ENCODE measurements at regions not wholly inside any gene's neighbourhood (a gene's known extent, or its start where the extent isn't known, plus 50 kb on each side); places are given as distances from the start of the nearest gene placed in this dataset.

DNA sequence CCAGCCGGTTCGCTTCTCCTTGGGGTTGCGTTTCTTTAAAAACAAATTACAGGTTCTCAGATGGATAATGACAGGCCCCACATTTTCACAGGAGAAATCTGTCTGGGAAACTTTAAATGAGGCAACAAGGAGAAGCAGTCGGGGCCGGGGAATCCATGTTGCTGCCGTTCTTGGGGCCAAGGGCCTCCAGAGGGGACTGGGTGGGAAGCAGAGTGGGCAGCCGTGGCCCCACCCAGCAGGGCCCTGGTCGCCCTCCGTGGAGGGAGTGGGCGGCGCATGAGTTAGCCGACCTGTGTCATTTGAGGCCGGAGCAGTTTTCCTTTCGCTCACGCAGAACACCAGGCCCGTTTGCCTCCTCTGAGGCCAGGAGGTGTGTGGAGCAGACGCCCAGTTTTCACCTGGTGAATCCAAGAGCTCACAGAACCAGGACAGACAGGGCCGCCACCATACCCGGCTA lies 207.7 kb upstream of the CIBAR2 start:
- TF ChIP-seq ZNF274 (IDR thresholded peaks at IDR 0.05; ENCODE audit: low read depth, low read length), result no peak
- H3K4me3 ChIP-seq (ENCODE audit: low read length), result no peak overlapping the region

DNA sequence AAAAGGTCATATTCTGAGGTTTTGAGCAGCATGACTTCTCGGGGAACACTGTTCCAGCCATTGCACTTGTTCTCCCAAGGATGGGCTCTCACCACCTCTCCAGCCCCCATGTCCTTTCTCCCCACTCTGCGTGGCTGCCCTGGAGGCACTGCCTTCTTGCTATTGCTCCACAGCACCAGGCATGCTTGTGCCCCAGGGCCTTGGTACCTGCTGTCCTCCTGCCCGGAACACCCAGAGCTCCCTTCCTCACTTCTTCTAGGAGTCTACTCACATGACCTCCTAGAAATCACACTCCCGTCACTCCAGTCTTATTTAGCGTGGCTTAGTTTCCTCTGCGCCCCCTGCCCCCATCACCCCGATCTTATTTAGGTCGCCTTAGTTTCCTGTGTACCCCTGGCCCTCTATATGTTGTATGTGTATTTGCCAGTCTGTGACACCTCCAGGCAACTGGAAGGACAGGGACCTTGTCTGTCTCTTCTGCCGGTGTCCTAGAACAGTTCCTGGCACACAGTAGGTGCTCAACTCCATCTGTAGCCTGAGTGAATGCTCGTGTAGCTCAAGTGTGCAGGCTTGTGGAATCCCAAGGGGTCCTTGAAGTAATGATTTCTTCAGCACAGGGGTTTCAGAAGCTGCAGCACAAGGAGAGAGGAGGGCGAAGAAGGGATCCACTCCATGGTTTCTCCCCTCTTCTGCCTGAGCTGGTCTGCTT lies 208.6 kb upstream of the CIBAR2 start:
- no peak for TF ChIP-seq ZNF274 (IDR thresholded peaks at IDR 0.05; ENCODE audit: low read depth, low read length)
- no peak overlapping the region for H3K4me3 ChIP-seq (ENCODE audit: low read length)

DNA sequence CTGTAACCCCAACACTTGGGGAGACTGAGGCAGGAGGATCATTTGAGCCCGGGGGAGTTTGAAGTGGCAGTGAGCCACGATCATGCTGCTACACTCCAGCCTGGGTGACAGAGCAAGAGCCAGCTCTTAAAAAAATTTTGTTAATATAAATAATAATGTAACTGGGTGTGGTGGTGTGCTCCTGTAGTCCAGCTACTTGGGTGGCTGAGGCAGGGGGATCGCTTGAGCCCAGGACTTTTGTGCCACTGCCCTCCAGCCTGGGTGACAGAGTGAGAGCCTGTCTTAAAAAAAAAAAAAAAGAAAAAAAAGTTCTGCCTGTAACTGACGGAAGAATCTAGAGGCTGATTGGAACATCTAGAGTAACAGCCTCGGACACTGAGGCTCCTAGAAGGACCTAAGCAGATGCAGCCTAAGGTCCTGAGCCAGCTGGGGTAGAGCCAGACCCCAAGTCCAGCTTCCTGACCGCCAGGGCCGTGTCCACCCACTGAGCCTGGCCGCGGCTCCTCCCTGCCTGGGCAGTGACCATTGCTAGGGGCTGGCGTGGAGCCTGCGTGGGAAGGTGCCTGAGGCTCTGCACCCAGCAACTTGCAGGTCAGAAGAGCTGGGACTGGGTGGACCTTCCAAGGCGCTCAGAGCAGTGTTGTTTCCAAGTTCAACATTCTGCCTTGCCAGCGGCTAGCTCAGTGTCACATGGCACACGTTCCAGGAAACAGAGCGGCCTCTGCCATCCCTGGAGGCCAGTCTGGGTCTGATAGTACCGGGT lies 209.4 kb upstream of the CIBAR2 start:
- TF ChIP-seq ZNF274 (IDR thresholded peaks at IDR 0.05; ENCODE audit: low read depth, low read length), result no peak
- no peak overlapping the region for H3K4me3 ChIP-seq (ENCODE audit: low read length)

DNA sequence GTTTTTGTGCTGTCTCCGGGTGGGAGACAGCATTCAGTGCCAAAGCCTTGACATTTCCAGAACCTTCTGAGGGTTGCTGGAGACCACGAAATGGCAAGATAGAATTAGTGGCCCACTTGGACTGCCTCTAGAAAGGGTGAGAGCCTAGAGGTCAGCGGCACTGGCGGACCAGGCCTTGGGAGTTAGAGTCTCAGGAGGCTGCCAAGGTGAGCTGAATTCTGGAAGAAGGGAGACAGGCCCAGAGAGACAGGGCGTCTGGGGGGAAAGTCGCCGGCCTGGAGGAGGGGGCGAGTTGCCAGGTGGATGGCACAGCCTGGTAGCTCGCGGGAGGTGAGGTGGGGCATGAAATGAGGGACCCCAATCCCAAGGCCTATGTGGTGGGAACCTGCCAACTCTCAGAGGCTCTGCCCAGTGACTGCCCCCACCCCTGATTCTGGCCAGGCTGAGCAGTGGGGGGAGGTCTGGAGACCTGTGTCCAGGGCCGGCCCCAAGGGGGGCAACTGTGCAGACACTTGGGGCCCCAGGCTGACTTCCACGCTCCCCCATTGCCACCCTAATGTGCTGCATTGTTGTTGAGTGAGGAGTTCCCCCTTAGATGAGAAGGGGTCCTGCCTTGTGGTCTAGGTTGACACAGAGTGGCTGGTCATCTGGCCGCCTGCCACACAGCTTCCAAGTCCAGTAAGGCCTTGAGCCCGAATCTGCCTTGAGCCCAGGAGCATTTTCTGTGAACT lies 211.1 kb upstream of the CIBAR2 start:
- TF ChIP-seq ZNF274 (IDR thresholded peaks at IDR 0.05; ENCODE audit: low read depth, low read length), result no peak
- H3K4me3 ChIP-seq (ENCODE audit: low read length), result no peak overlapping the region

DNA sequence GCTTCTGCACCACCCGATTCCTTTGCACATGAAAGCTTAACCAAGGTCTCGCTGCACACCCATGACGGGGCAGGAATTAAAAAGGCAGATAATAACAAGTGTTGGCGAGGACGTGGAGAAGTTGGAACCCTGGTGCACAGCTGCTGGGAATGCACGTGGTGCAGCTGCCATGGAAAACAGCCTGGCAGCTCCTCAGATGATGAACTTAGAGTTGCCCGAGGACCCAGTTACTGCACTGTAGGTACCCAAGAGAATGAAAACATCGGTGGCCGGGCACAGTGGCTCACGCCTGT lies 211.6 kb upstream of the CIBAR2 start:
- TF ChIP-seq ZNF274 (IDR thresholded peaks at IDR 0.05; ENCODE audit: low read depth, low read length), result no peak

GRCh38 chr16:85324488-85324887 lies 212.2 kb upstream of the CIBAR2 start:
- TF ChIP-seq ZNF274 (IDR thresholded peaks at IDR 0.05; ENCODE audit: low read depth, low read length), result no peak
- H3K4me3 ChIP-seq (ENCODE audit: low read length), result no peak overlapping the region

More for the DNA sequence above, 211.6 kb upstream of the CIBAR2 start:
- H3K4me3 ChIP-seq (ENCODE audit: low read length), result no peak overlapping the region

GRCh38 chr16:85326113-85326793 lies 214.0 kb upstream of the CIBAR2 start:
- TF ChIP-seq ZNF274 (IDR thresholded peaks at IDR 0.05; ENCODE audit: low read depth, low read length), result no peak
- H3K4me3 ChIP-seq (ENCODE audit: low read length), result no peak overlapping the region

- no peak for TF ChIP-seq ZNF274 (IDR thresholded peaks at IDR 0.05; ENCODE audit: low read depth, low read length)
- no peak overlapping the region for H3K4me3 ChIP-seq (ENCODE audit: low read length)
These were observed 214.5 kb upstream of the CIBAR2 start for GRCh38 chr16:85326794-85327181.

DNA sequence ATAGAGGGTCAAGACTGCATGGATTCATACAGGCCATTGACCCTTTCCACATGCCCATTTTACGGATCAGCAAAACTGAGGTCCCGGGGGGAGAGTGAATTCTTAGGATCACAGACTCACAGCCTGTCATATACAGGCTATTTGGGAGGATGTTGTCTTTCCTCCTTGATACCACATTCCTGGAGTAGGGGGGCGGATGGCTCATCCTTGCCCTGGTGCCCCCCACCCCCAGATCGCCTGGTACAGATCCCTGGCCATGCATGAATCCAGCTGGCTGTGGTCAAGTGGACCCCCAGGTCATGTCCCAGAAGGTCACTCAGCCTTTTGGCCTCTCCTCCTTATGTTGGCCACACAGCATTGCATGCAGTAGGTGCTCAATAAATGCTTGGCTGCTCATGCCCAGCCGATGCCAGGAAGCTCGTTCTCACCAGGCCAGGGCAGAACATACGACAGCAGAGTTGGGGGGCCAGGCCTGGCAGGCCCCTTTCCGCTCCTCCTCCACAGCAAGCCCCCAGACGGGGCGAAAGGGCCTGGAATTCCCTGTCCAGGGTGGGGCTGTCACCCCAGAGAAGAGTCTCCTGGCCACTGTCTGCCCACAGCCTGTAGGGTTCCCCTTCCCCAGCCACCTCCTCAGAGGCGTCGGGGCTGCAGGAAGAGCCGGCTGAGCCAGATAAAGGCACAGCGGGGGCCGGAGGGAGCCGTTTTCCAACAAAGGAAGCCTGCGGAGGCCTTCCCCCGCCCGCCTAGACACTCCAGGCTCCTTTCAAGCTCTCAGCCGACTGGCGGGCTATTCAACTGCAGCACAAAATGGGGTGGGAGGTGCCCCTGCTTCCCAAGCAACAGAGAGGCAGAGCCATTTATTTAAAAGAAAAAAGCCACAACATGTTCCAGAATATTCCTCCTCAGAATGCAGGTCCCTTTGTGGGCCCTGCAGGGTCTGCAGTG lies 215.7 kb upstream of the CIBAR2 start:
- H3K4me3 ChIP-seq (ENCODE audit: low read length), result no peak overlapping the region

GRCh38 chr16:85328676-85329058 lies 216.4 kb upstream of the CIBAR2 start:
- no peak for TF ChIP-seq ZNF274 (IDR thresholded peaks at IDR 0.05; ENCODE audit: low read depth, low read length)
- no peak overlapping the region for H3K4me3 ChIP-seq (ENCODE audit: low read length)

More for the DNA sequence above, 215.7 kb upstream of the CIBAR2 start:
- no peak for TF ChIP-seq ZNF274 (IDR thresholded peaks at IDR 0.05; ENCODE audit: low read depth, low read length)

DNA sequence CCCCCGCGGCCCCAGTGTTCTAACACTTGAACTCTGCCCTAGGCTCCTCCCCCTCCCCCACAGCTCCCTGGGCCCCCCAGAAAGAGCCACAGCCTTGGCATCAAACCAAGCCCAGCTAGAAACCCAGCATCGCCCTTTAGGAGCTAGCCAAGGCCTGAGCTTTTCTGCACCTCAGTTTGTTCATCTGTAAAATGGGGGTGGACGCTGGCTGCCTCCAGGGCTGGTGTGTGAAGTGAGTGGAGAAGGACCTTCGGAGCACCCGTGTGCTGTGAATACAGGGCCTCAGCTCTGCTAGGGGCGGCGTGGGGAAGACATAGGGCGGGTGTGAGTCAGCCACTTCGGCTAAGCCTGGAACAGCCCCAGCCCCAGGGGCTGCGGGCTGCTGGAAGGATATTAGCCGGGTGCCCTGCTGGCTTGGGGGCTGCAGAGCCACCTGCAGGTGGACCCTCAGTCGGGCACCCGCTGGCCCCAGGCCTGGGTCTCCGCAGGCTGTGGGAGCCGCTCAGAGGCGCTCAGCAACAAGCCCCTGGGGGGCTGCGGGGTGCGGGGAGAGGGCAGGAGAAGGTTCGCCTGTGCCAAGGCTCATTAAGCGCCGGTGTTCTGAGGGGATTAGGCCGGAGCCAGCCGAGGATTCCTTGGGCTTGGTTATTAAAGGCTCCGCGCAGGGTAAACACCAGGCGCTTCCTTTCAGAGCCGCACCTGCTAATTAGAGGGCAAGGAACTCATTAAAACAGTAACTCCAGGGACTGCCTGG lies 217.0 kb upstream of the CIBAR2 start:
- TF ChIP-seq ZNF274 (IDR thresholded peaks at IDR 0.05; ENCODE audit: low read depth, low read length), result no peak
- H3K4me3 ChIP-seq (ENCODE audit: low read length), result no peak overlapping the region

- H3K4me3 ChIP-seq (ENCODE audit: low read length), result no peak overlapping the region
These were observed 217.9 kb upstream of the CIBAR2 start for GRCh38 chr16:85330006-85330693.

More at GRCh38 chr16:85330006-85330693, 217.9 kb upstream of the CIBAR2 start:
- TF ChIP-seq ZNF274 (IDR thresholded peaks at IDR 0.05; ENCODE audit: low read depth, low read length), result no peak
